ENCODE measurements at regions not wholly inside any gene's neighbourhood (a gene's known extent, or its start where the extent isn't known, plus 50 kb on each side); places are given as distances from the start of the nearest gene placed in this dataset.

DNA sequence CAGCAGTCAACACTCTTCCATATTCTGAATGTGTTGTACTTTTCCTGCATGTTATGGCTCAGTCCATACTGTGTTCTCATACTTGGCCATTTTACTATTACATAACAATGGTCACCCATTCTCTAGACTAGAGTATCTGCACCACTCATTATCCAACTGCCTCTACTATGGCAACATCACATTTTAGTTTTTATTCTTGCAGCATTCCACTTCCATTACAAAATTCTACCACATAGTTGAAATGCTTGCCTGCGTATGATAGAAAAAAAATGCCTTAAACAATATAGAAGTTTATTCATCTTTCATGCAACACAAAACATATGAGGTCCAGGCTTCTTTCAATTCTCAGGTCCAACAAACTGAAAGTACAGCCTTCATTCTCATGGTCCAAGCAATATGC lies 128.0 kb downstream of the TENT5A start:
- TF ChIP-seq POLR2A (IDR thresholded peaks at IDR 0.05; ENCODE audit: low read length) (no peak), GATA1 (IDR thresholded peaks at IDR 0.05; ENCODE audit: low read depth, low read length) (no peak)

Measured in erythroblast (primary cell).